ENCODE measurements at regions not wholly inside any gene's neighbourhood (a gene's known extent, or its start where the extent isn't known, plus 50 kb on each side); places are given as distances from the start of the nearest gene placed in this dataset.
"Not testable (repeated sequence)": the region's sequence is repeated elsewhere in the genome, so short reads cannot be mapped to it uniquely, and the experiment has no call there.

GRCh38 chr7:145434811-145435210 is 599.0 kb upstream of the TPK1 start:
- no peak for DNase-seq

GRCh38 chr7:145431834-145432233 is 596.0 kb upstream of the TPK1 start:
- DNase-seq, result no peak

GRCh38 chr7:145418481-145418880 is 582.6 kb upstream of the TPK1 start:
- DNase-seq, result not testable (repeated sequence)

- no peak for DNase-seq
These were observed 575.2 kb upstream of the TPK1 start for GRCh38 chr7:145411066-145411465.

GRCh38 chr7:145398758-145399157 is 562.9 kb upstream of the TPK1 start:
- DNase-seq, result no peak

- DNase-seq, result no peak
These were observed 558.3 kb upstream of the TPK1 start for GRCh38 chr7:145394126-145394525.

GRCh38 chr7:145382762-145383161 is 546.9 kb upstream of the TPK1 start:
- DNase-seq, result no peak

- no peak for DNase-seq
These were observed 542.3 kb upstream of the TPK1 start for GRCh38 chr7:145378197-145378596.

GRCh38 chr7:145360511-145361100 is 524.8 kb upstream of the TPK1 start:
- DNase-seq, result no peak

GRCh38 chr7:145350334-145350733 is 514.5 kb upstream of the TPK1 start:
- DNase-seq, result no peak

GRCh38 chr7:145349452-145349851 is 513.6 kb upstream of the TPK1 start:
- DNase-seq, result not testable (repeated sequence)

GRCh38 chr7:145347271-145347670 is 511.4 kb upstream of the TPK1 start:
- no peak for DNase-seq

- DNase-seq, result no peak
These were observed 503.5 kb upstream of the TPK1 start for GRCh38 chr7:145339319-145339718.

GRCh38 chr7:145331522-145331921 is 495.7 kb upstream of the TPK1 start:
- no peak for DNase-seq

- DNase-seq, result no peak
These were observed 495.2 kb upstream of the TPK1 start for GRCh38 chr7:145331076-145331475.

GRCh38 chr7:145327646-145328045 is 491.8 kb upstream of the TPK1 start:
- no peak for DNase-seq

- DNase-seq, result no peak
These were observed 488.2 kb upstream of the TPK1 start for GRCh38 chr7:145324081-145324480.

- DNase-seq, result no peak
These were observed 477.7 kb upstream of the TPK1 start for GRCh38 chr7:145313551-145313950.

GRCh38 chr7:145293754-145294153 is 457.9 kb upstream of the TPK1 start:
- DNase-seq, result no peak

GRCh38 chr7:145293228-145293701 is 457.4 kb upstream of the TPK1 start:
- no peak for DNase-seq

- DNase-seq, result no peak
These were observed 453.5 kb upstream of the TPK1 start for GRCh38 chr7:145289384-145289783.

GRCh38 chr7:145276118-145276517 is 440.3 kb upstream of the TPK1 start:
- no peak for DNase-seq

GRCh38 chr7:145269418-145270161 is 433.7 kb upstream of the TPK1 start:
- DNase-seq, result no peak

GRCh38 chr7:145265180-145265579 is 429.3 kb upstream of the TPK1 start:
- DNase-seq, result no peak

GRCh38 chr7:145263886-145264285 is 428.0 kb upstream of the TPK1 start:
- DNase-seq, result no peak

Measured in inflammatory macrophage treated with lipopolysaccharide for 4 hours (primary cell).